ENCODE measurements at regions not wholly inside any gene's neighbourhood (a gene's known extent, or its start where the extent isn't known, plus 50 kb on each side); places are given as distances from the start of the nearest gene placed in this dataset.

GRCh38 chr10:1893941-1894340 lies 156.6 kb upstream of the ADARB2 start:
- H3K27me3 Mint-ChIP-seq (ENCODE audit: insufficient read depth, low read depth, poor library complexity) = no peaks in the 10 kb centered on the region
- H3K36me3 Mint-ChIP-seq (ENCODE audit: low read depth) = no peaks in the 10 kb centered on the region
- H3K4me3 Mint-ChIP-seq = no peak overlapping the region
- H3K36me3 ChIP-seq (ENCODE audit: insufficient read depth) = 0 out of 2 replicates have a peak, but pooled peaks cover 2% of the 10 kb centered on the region
- H2AFZ ChIP-seq = no peak overlapping the region
- H3K79me2 ChIP-seq (replicated peaks; ENCODE audit: insufficient read depth) = no peaks in the 10 kb centered on the region
- DNase-seq (ENCODE audit: low spot score) = no peak
- H3K27ac Mint-ChIP-seq = no peak overlapping the region
- no peaks in the 10 kb centered on the region for H3K27me3 ChIP-seq (ENCODE audit: insufficient read depth)
- H3K27ac ChIP-seq (ENCODE audit: low read depth) = no peak overlapping the region
- H3K4me3 ChIP-seq = no peak overlapping the region
- no peaks in the 10 kb centered on the region for H3K9me3 Mint-ChIP-seq
- no peaks in the 10 kb centered on the region for H3F3A ChIP-seq (replicated peaks; ENCODE audit: low read depth)
- H3K9me2 ChIP-seq (ENCODE audit: insufficient read depth) = peaks cover 3% of the 10 kb centered on the region; the same call in 1 of the 2 replicates
- H3K4me2 ChIP-seq = no peak overlapping the region
- TF ChIP-seq JUNB (IDR thresholded peaks at IDR 0.05; ENCODE audit: unreplicated experiment) (no peak), EZH2phosphoT487 (IDR thresholded peaks at IDR 0.05; ENCODE audit: unreplicated experiment) (no peak), CTCF (conservative IDR thresholded peaks at IDR 0.05; ENCODE audit: low read depth in 2 of 2) (no peak), EZH2 (IDR thresholded peaks at IDR 0.05; ENCODE audit: low read depth, unreplicated experiment) (no peak), REST (IDR thresholded peaks at IDR 0.05; ENCODE audit: unreplicated experiment) (no peak), POLR2AphosphoS5 (IDR thresholded peaks at IDR 0.05; ENCODE audit: low read depth) (no peak), ZNF462 (CRISPR knock-in tag; IDR thresholded peaks at IDR 0.05) (no peak), CREB1 (CRISPR knock-in tag; IDR thresholded peaks at IDR 0.05; ENCODE audit: low read depth) (no peak), ZNF114 (CRISPR knock-in tag; IDR thresholded peaks at IDR 0.05) (no peak), ZNF331 (CRISPR knock-in tag; IDR thresholded peaks at IDR 0.05; ENCODE audit: low read depth) (no peak), ETS1 (IDR thresholded peaks at IDR 0.05) (no peak), NANOG (IDR thresholded peaks at IDR 0.05; ENCODE audit: borderline replicate concordance) (no peak), STAT1 (IDR thresholded peaks at IDR 0.05; ENCODE audit: unreplicated experiment) (no peak)
- no peaks in the 10 kb centered on the region for H4K20me1 ChIP-seq (replicated peaks; ENCODE audit: insufficient read depth)
- no peak for ATAC-seq
- no peaks in the 10 kb centered on the region for H3K4me1 Mint-ChIP-seq
- H3K4me1 ChIP-seq (ENCODE audit: insufficient read depth) = no peaks in the 10 kb centered on the region
